Fibroblast of pulmonary artery (primary cell): ENCODE measurements at regions not wholly inside any gene's neighbourhood (a gene's known extent, or its start where the extent isn't known, plus 50 kb on each side); places are given as distances from the start of the nearest gene placed in this dataset.

ENCODE experiments used
- DNase-seq: peaks from one replicate; pipeline ENCODE4 v3.0.0-alpha.2; 2010; ENCODE audit warnings: low read depth
- H3K4me3 ChIP-seq: replicated peaks from 2 replicates; pipeline ENCODE4 v1.5.1; 2011; ENCODE audit warnings: low read depth, mild to moderate bottlenecking, control low read depth, low read length, moderate library complexity
- CTCF ChIP-seq: IDR thresholded peaks from 2 replicates; pipeline ENCODE4 v1.5.1; 2011; ENCODE audit warnings: mild to moderate bottlenecking, control low read depth, low read length, inconsistent platforms; ENCODE audit errors: missing control alignments

- H3K4me3 ChIP-seq, result no peak overlapping the region
- no peak for TF ChIP-seq CTCF
- no peak for DNase-seq
Measured at GRCh38 chr3:166360720-166361119, 523.5 kb upstream of the BCHE start.

- no peak overlapping the region for H3K4me3 ChIP-seq
- DNase-seq, result no peak
- TF ChIP-seq CTCF, result no peak
Measured at GRCh38 chr3:166351461-166351860, 514.2 kb upstream of the BCHE start.

- no peak for DNase-seq
- no peak overlapping the region for H3K4me3 ChIP-seq
- TF ChIP-seq CTCF, result no peak
Measured at GRCh38 chr3:166340604-166341266, 503.5 kb upstream of the BCHE start.

- TF ChIP-seq CTCF, result no peak
- no peak overlapping the region for H3K4me3 ChIP-seq
- DNase-seq, result no peak
Measured at GRCh38 chr3:166324401-166324800, 487.2 kb upstream of the BCHE start.

GRCh38 chr3:166322391-166322790, 485.2 kb upstream of the BCHE start:
- no peak for DNase-seq
- no peak overlapping the region for H3K4me3 ChIP-seq
- TF ChIP-seq CTCF, result no peak

- no peak for DNase-seq
- H3K4me3 ChIP-seq, result no peak overlapping the region
- TF ChIP-seq CTCF, result no peak
Measured at GRCh38 chr3:166307756-166308350, 470.6 kb upstream of the BCHE start.

- TF ChIP-seq CTCF, result no peak
- no peak overlapping the region for H3K4me3 ChIP-seq
- DNase-seq, result no peak
Measured at GRCh38 chr3:166304584-166304983, 467.4 kb upstream of the BCHE start.
